Hippocampal formation (tissue), 2 donors: ENCODE measurements at regions not wholly inside any gene's neighbourhood (a gene's known extent, or its start where the extent isn't known, plus 50 kb on each side); places are given as distances from the start of the nearest gene placed in this dataset.
A peak's percentile ranks its signal among the peaks of the same experiment; 100 is the strongest.
"Not testable (repeated sequence)": the region's sequence is repeated elsewhere in the genome, so short reads cannot be mapped to it uniquely, and the experiment has no call there.

Experiments
- DNase-seq, 2 donors: peaks; one replicate each; lab custom pipeline; 2025; lab: John Stamatoyannopoulos, UW

GRCh38 chr10:33067917-33068316, 109.9 kb upstream of the ITGB1 start:
- DNase-seq: peak in 1 of 2 donors; percentile 4

- no peak for DNase-seq
Measured at GRCh38 chr10:33067481-33067880, 109.5 kb upstream of the ITGB1 start.

- DNase-seq: no peak
Measured at GRCh38 chr10:33066558-33067236, 108.7 kb upstream of the ITGB1 start.

- no peak for DNase-seq
Measured at GRCh38 chr10:33065111-33065510, 107.1 kb upstream of the ITGB1 start.

GRCh38 chr10:33064706-33065105, 106.7 kb upstream of the ITGB1 start:
- no peak for DNase-seq

GRCh38 chr10:33057620-33058019, 99.6 kb upstream of the ITGB1 start:
- no peak for DNase-seq

- DNase-seq: no peak
Measured at GRCh38 chr10:33056828-33057596, 99.0 kb upstream of the ITGB1 start.

- no peak for DNase-seq
Measured at GRCh38 chr10:33055625-33056024, 97.6 kb upstream of the ITGB1 start.

GRCh38 chr10:33052915-33053810, 95.1 kb upstream of the ITGB1 start:
- no peak for DNase-seq

- no peak for DNase-seq
Measured at GRCh38 chr10:33052263-33052875, 94.3 kb upstream of the ITGB1 start.

- not testable (repeated sequence) for DNase-seq
Measured at GRCh38 chr10:33049963-33050920, 92.2 kb upstream of the ITGB1 start.

GRCh38 chr10:33048223-33048622, 90.2 kb upstream of the ITGB1 start:
- DNase-seq: no peak

GRCh38 chr10:33047655-33048054, 89.6 kb upstream of the ITGB1 start:
- DNase-seq: no peak

- no peak for DNase-seq
Measured at GRCh38 chr10:33046792-33047191, 88.8 kb upstream of the ITGB1 start.

GRCh38 chr10:33045421-33045820, 87.4 kb upstream of the ITGB1 start:
- no peak for DNase-seq

GRCh38 chr10:33042565-33042964, 84.5 kb upstream of the ITGB1 start:
- DNase-seq: no peak

GRCh38 chr10:33041783-33042437, 83.9 kb upstream of the ITGB1 start:
- DNase-seq: no peak

- DNase-seq: no peak
Measured at GRCh38 chr10:33040436-33040835, 82.4 kb upstream of the ITGB1 start.

GRCh38 chr10:33039181-33039580, 81.2 kb upstream of the ITGB1 start:
- DNase-seq: no peak

- no peak for DNase-seq
Measured at GRCh38 chr10:33038672-33039071, 80.6 kb upstream of the ITGB1 start.
